Stomach (tissue), 4 donors: ENCODE measurements at regions not wholly inside any gene's neighbourhood (a gene's known extent, or its start where the extent isn't known, plus 50 kb on each side); places are given as distances from the start of the nearest gene placed in this dataset.

Experiments
- CTCF ChIP-seq, 7 experiments: fragments of 450-650 bp in 4 of 7; fragments of 200-600 bp in 3 of 7; sonication (generic) in 3 of 7; IDR thresholded peaks; one replicate each; pipeline ENCODE4 v1.5.1; 2016 to 2019; ENCODE audit warnings: antibody characterized with exemption in 7 of 7, control low read depth in 2 of 7, mild to moderate bottlenecking in 1 of 7
- POLR2A ChIP-seq, 4 donors: fragments of 450-650 bp; IDR thresholded peaks; one replicate each; pipeline ENCODE4 v1.6.1; 2016; ENCODE audit warnings: antibody characterized with exemption in 4 of 4, control low read depth in 2 of 4, mild to moderate bottlenecking in 1 of 4, moderate library complexity in 1 of 4
- POLR2AphosphoS5 ChIP-seq, 3 donors: sonication (generic); formaldehyde crosslinking; IDR thresholded peaks; one replicate each; pipeline ENCODE4 v1.6.1; 2016; ENCODE audit warnings: antibody characterized with exemption in 3 of 3

GRCh38 chr15:93428150-93428549, 339.1 kb upstream of the RGMA start:
- TF ChIP-seq CTCF (IDR thresholded peaks at IDR 0.05): no peak
- TF ChIP-seq POLR2AphosphoS5 (IDR thresholded peaks at IDR 0.05): no peak
- no peak for TF ChIP-seq POLR2A (IDR thresholded peaks at IDR 0.05)
